ENCODE measurements at regions not wholly inside any gene's neighbourhood (a gene's known extent, or its start where the extent isn't known, plus 50 kb on each side); places are given as distances from the start of the nearest gene placed in this dataset.

DNA sequence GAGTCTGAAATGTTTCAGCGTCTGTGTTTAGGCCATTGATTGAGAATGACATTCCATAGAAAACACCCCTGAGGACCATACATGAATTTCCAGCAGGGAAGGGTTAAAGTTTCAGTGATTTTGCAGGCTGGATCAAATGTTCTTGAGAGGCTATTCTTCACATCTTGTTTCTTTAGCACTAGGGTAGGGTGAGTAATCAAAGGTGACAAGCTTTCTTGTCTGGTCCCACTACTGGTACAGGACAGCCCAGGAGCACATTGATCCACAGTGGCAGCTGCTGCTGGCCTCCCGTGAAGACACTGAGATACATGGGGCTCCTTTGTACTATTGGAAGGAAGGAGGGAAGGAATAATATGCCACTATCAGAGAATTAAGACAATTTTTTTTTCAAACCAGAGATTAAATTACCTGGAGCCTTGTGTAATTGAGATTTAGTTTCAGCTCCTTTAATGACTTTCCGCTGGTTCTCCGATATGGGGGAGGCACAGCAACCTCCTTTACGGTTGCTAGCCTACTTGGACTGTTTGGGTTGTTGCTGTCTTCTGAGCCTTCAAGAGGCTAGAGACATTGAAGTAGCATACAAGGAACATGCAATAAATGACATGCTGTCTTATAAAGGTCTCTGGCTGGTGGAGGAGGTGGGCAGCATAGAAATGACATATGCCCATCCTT lies 368.9 kb downstream of the SOX11 start:
- TF ChIP-seq ZNF8 (CRISPR knock-in tag; IDR thresholded peaks at IDR 0.05) (no peak), RARB (CRISPR knock-in tag; IDR thresholded peaks at IDR 0.05) (no peak)

All from SK-N-SH treated with all-trans-retinoic acid at 6 μM for 48 hours (cell line).